SK-N-MC (cell line): ENCODE measurements at regions not wholly inside any gene's neighbourhood (a gene's known extent, or its start where the extent isn't known, plus 50 kb on each side); places are given as distances from the start of the nearest gene placed in this dataset.
"Not testable (repeated sequence)": the region's sequence is repeated elsewhere in the genome, so short reads cannot be mapped to it uniquely, and the experiment has no call there.

Experiments used
- EZH2 ChIP-seq: fragments of 200-600 bp; sonication (generic); IDR thresholded peaks from one replicate; pipeline ENCODE4 v1.6.1; 2017; ENCODE audit warnings: antibody characterized with exemption
- FOXP2 ChIP-seq: optimal IDR thresholded peaks from 2 replicates; pipeline ENCODE3; 2011; ENCODE audit warnings: mild to moderate bottlenecking, moderate library complexity; ENCODE audit not compliant: insufficient read depth; ENCODE audit errors: extremely low read length, control extremely low read depth
- POLR2AphosphoS5 ChIP-seq: IDR thresholded peaks from 2 replicates; pipeline ENCODE4 v1.6.1; 2012; ENCODE audit warnings: mild to moderate bottlenecking, low read depth, low read length, borderline replicate concordance

DNA sequence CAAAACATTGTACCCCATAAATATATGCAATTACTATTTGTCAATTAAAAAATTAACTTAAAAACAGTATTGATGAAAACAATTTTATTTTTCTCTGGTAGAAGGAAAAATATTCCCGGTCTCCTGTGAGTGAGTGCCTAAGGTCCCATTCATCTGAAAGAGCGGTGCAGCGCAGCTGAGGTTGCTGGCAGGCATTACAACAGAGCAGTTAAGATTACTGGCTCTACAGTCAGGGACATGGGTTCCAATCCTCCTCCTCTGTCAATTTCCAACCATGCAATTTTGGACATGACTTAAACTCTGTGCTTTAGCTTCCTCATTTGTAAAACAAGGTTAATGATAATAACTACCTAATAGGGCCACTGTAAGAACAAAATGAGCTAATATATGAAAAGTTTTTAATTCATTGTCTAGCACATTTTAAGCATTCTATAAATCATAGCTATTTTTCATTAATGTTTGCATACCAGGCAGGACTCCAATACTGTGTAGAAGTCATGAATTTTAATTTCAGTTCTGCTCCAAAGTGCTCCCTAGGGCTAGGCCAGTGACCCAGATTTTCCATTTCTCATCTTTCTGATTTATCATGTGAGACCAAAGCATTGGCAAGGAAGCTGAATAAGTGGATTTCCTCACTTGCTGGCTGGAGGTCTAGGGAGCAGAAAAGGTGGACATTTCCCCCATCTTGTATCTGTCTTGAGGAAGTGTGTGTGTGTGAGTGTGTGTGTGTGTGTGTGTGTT is 174.2 kb upstream of the NBPF19 start:
- TF ChIP-seq EZH2, POLR2AphosphoS5, FOXP2: not testable (repeated sequence)
